RPMI8226 (cell line): ENCODE measurements at regions not wholly inside any gene's neighbourhood (a gene's known extent, or its start where the extent isn't known, plus 50 kb on each side); places are given as distances from the start of the nearest gene placed in this dataset.
A peak's percentile ranks its signal among the peaks of the same experiment; 100 is the strongest.

ENCODE experiments used
- DNase-seq: peaks from one replicate; pipeline ENCODE4 v3.0.0-alpha.2; 2015

DNA sequence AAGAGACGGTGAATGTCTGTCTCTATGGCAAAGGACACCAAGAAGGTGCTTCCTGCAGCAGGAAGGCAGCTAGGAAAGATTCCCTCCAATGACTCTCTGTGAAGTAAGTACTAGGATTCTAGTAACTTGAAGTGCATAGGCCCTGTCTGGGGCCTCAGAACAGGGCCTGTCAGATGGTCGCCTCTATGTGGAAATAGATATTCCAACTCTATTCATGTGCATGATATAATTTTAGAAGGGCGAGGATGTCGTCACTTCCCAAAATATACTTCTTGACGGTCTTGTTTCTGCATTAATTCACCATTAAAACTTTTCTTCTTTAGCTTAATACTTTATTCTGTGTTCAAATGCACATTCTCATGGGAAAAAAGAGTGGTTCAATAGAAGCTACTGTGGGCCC is 167.0 kb downstream of the TLE3 start:
- no peak for DNase-seq

DNA sequence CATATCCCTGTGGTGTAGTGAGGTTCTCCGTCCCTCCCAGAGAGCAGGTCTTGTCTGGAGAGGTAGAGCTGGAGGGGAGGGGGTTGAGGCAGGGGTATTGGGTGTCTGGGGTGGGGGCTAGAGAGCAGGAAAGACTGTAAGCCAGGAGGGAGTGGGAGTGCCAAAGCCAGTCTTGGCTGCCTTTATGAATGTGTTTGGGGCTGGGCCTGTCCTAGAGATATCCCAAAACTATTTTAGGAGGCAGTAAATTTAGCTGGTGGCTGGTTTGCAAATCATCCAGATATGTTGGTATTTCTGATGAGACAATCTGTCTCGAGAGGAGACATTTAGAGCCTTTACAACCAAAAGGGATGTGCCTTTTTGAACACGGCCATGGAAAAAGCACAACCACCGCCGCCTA is 166.6 kb downstream of the TLE3 start:
- DNase-seq = no peak

DNA sequence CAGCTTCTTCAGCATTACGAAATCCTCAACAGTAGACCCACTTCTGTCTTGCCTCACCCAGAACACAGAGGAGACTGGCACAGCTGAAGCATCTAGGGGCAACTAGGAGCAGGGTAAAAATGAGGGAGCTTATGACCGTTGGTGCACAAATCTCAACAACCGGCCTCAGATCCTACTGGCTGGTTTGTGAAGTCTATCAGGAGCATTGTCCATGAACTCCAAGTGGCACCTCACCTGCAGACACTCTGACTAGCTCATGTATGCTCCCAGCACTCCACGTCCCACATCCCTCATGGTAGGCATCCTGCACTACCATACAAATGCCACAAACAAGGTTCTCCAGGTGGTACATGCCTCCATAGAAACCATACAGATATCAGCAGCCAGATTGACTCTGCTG is 163.1 kb downstream of the TLE3 start:
- no peak for DNase-seq

DNA sequence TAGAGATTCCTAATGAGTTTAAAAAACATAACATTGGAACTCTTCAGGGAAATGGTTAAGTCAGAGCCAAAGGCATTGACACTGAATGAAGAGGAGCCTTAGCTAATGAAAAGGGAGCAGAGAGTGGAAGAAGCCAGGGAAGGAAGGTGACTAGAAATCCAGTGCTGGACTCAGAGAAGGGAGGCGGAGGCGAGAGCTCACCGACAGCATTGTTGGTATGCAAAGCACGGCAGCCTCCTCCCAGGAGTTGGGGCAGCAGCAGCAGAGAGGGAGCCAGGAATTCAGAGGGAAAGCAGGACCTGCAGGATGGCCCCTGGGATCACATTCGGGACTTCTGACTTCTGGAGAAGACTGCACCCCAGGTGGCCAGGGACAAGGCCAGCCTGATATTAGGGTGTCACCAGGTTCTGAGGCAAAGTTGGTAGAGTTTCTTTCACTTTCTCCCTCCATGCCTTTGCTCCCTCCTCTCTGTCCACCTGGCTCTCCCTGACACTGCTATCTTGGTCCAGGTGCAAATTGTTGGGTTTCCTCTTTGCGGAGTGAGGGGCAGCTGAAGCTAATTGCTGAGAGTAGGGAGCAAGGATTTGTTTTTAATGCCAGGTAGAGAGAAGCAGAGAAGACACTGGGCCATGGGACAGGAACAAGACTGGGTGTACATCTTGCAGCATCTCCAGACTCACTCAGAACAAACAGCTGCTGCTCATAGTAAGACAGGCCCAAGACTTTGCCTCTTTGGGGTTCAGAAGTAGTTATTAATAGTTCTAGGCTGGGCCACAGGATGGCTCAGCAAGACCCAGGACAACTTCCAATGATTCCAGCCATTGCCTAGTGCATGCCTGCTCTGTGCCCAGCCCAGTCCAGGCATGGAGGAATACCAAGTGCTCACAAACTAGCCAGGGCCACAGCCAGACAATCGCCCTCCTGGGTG is 157.9 kb downstream of the TLE3 start:
- DNase-seq = peak; percentile 76

DNA sequence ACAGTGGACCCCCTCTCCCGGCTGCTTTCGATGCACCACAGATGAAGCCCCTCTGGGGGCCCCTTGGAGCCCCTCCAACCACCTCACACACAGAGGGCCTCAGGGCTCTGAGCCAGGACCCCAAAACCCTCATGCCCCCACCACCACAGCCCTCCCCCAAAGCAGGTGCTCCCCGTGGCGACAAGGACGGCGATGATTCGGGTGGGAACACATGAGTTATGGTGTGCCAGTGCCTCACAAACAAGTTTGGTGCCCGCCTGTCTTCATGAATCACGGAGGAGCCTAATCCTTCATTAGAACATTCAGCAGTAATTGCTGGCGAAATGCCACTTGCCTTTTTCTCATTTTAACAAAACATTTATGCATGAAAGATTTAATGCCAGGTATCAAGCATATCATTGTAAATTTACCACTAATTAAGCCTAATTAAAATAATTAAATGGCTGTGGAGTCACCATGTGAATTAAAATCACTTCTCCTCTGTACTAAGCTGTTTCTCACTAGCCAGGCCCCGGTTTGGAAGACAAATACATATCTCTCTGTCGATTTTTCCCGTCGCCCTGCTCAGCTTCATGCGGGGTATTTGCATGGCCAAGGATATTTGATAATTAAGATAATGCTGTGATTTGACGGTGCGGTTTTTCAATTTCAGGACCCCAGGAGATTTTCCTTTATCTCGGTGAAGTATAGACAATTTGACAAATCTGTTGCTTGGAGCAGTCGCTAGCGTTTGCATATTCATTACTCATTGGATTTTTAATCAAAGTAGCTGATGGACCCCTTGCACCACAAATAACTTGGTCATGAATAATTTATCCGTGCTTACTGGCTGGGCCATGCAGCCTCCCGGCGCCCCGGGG is 157.0 kb downstream of the TLE3 start:
- no peak for DNase-seq

DNA sequence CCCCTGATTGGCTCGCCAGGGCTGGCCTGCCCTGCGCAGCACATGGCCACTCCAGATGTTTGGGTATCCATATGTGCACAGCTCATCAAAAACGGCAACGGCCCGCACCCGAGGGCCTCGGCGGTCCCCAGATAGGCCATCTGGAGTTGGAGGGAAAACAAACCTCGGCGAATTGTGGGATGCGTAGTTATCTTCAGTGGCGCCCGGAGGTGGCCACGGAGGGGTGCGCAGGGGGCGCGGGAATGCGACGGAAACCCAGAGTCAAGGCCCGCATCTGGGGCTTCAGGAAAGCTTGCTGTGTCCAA is 156.5 kb downstream of the TLE3 start:
- DNase-seq = no peak

DNA sequence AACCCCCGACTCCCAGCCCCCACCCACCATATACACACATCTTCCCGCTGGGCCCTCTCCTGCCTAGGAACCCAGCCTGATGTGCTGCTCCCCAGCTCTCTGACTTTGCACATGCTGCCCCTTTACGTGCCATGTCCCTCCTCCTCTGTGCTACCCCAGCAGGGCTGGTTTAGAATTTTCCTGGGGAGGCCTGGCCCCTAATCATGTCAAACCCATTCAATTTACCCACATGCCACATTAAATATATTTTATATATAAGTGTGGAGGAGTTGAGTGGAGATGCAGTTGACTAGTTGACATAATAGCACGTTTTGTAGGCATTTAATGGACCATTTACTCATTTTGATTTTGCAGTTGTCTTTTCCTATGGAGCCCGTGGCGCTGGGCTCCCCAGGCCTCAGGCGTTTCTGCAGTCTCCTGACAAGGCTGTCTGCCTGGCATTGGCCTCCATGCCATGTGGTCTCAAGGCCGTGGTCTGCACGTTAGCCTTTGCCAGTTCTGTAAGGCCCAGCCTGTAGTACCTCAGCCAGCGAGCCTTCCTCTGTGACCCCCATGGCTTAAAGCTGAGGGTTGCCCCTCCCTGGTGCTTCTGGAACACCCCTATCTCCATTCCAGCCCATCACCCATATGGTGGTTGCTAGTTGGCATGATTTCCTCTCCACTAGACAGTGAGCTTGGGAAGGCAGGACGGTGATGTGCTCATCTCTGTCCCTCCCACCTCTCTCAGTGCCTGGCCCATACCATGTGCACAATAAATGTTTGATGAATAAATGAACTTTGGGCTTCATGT is 155.8 kb downstream of the TLE3 start:
- no peak for DNase-seq

DNA sequence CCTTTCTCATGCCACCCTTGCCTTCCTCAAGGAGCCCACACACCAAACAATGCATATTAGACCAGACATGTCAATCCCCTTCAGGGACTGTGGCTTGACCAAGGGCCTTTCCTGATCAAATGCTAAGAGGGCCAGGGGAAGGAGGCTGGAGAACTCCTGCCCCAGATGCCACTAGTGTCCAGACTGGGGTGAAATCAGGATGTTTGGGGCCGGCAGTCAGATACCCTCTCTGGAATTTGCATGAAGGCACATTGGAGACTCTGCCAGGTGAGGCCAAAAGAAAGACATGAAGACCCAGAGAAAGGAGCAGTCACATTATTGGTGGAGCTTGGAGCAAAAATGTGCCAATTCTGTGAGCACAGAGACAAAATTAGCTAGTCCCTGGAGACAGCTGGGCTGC is 154.1 kb downstream of the TLE3 start:
- DNase-seq = no peak

DNA sequence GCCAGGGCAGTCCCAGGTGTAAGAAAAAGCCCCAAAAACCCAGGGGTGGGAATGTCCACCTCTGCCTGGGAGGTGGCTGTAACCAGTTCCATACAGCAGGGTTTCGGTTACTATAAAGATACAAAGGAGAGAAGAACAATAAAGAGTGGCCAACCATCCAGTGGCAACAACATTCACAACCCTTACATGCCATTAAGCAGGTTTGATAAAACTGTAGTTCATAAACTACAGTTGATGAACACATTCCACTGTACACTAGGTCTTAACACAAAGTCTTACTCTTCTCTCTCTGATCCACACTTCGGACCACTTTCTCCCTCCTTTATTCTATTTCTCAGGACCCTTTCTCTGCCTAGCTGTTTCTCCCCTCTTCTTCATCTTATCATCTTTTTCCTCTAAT is 152.0 kb downstream of the TLE3 start:
- DNase-seq = no peak

DNA sequence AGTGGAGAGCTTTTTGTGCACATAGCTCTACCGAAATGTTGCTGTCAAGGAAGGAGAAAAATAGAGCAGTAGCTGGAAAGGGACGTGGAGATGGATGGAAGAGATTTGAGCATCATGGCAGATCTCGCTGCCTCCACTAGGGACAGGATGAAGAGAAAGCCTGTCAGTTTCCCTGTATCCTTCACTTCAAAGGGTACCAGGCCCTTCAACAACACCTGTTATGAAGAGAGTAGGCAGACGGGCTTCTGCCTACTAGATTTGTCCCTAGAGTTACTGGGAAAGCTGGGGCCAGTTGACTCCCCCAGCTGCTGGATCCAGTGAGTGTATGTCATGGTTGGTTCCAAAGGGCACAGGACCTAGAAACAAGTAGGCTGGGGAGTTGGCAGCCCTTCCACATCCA is 150.8 kb downstream of the TLE3 start:
- no peak for DNase-seq

DNA sequence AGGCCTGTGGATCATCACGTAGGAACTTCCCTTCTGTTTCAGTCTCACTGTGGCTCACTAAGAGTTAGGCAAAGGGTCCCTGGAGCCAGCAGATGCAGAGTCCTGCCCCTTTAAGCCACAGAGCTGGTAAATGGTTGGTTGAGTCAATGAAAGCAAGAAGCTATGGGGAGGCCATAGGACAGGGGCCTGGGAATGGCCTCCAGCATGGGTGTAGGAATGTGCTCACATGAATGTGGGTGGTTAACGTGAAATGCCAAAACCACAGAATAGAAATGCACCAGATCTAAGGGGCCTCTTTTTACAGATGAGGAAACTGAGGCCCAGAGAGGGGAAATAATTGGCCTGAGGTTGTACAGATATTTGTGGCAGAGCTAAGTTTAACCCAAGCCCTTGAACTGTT is 150.3 kb downstream of the TLE3 start:
- no peak for DNase-seq

DNA sequence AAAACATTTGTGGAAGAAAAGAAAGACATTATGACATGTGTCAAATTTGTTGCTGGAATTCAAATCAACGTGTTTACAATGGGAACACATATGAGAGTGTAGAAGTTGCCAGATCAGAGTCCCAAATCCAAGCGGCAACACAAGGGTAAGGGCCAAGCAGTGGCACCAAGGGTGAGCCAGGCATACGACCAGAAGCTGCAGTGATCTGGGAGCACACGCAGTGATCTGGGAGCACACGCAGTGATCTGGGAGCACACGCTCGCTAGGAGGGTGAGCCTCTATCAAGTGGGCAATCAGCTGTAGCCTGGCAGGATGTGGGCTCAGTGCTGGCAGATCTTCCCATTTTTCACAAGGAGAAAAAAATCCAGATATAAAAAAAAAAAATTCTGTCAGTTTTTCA is 148.2 kb downstream of the TLE3 start:
- DNase-seq = no peak

DNA sequence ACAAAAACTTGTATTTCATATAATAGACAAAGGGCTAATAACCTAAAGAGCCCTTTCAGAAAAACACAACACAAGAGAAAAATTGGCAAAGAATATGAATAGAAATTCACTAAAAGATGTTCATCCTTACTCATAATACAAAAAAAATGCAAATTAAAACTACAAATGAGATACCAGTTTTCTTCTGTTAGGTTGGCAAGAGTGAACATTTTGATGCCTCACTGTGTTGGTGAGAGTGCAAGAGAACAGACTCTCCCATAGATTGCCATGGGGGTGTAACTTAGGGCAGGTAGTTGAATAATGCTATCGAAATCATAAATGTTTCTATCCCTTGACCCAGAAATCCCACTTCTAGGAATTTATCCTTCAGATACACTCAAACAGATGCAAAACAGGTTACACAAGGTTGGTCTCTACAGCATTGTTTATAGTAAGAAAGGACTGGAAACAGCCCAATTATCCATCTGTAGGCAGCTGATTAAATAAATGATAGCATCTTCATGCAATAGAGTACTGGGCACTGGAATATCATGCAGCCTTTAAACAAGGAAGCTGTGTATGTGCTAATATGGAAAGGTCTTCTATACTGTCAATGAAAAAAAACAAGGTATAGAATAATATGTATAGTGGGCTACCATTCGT is 146.3 kb downstream of the TLE3 start:
- DNase-seq = no peak

DNA sequence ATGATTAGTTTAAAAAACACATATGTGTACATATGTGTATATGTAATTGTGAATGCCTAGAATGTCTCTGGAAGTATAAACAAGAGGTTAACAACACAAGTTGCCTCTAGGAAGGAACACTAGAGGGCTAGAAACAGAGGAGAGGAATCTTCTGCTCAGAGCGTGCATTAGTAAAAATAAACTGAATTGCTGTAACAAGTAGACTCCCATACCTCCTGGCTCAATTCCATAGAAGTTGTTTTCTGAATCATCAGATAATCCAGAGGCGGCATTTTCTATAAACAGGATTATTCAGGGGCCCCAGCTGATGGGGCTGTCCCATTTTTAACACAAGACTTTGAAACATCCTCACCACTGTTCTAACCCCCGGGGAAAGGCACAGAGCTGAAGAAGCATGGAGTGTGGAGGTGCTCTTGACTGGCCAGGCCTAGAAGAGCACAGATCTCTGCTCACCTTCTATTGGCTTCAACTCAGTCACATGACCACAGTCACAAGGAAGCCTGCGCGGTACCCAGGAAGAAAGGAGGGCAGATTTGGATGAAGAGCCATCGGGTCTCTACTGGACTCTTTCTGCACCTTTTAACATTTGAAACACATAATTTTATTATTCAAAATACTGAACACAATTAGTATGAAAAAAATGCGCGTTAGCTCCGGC is 145.7 kb downstream of the TLE3 start:
- DNase-seq = no peak

DNA sequence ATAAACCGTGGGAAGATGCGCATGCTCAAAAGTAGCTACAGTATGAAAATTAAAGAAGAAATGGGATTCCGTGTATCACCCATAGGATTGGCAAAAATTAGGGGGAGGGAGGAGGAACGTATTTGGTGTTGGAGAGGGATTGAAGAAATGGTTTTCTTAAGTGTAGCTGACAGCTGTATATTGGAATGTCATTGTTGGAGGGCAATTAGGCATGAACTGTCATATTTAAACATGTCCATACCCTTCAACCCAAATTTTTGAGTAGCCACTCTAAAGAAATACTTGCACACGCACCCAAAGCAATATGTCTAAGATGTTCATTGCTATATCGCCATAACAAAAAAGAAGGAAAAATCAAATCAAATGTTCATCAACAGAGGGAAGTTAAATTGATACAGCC is 144.7 kb downstream of the TLE3 start:
- DNase-seq = no peak

DNA sequence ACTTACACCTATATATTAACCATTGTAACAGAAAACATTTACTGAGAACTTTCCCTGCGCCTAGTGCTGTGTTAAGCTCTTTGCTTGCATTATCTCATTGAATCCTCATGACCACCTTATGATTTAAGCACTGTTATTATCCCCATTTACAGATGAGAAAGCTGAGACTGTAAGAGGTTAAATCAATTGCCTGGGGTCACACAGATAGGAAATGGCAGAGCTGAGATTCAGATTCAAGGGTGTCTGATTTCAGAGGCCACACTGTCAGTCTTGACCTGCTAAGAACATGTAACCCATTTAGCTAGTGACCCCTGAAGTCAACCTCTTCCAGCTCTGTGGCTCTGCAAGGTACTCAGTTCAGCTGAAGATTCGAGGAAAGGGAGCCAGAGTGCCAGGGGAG is 143.9 kb downstream of the TLE3 start:
- DNase-seq = no peak

DNA sequence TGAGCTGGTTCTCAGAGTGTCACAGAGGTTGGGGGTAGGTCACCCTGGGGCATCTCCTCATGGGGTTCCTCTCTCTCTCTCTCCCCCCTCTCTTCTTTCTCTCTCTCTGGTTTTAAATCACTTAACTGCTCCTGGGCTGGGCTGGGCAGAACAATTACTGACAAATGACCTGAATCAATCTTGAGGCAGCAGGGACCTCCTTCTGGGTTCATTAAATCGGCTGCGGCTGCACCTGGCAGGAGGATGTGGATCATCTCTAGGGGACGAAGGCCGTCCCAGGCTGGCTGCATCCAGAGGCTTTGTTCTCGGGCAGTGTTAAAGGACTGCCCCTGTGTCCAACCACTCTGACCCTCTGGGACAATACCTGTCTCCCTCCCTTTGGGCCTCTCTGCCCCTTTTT is 143.1 kb downstream of the TLE3 start:
- DNase-seq = no peak

DNA sequence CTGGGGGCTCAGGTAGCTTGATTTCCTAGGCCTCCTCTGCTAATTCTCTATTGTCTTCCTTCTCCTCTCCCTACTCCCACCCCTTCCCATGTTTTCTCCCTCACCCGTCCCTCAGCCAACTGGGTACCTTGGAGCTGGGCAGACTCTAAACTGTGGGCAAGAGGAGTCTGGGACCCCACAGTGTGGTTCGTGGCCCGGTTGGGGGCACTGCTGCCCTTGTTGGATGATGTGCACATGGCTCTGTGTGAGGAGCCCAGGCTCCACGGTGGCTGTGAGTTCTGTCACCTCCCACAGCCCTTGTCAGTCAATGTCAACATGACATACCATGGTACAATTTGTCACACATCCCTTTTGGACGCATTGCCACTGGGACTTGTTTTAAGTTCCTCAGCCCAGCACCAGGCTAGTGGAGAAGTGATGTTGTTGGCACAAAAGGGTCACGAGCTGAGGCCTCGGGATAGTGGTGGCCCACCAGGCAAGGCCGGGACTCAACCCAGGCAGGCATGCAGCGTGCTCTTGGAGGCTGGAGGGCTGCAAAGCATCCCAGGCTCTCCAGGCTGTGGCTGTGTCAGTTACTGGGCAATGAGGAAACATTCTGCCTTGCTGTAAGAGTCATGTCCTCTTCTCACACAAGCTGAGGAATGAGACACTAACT is 142.3 kb downstream of the TLE3 start:
- DNase-seq = no peak

DNA sequence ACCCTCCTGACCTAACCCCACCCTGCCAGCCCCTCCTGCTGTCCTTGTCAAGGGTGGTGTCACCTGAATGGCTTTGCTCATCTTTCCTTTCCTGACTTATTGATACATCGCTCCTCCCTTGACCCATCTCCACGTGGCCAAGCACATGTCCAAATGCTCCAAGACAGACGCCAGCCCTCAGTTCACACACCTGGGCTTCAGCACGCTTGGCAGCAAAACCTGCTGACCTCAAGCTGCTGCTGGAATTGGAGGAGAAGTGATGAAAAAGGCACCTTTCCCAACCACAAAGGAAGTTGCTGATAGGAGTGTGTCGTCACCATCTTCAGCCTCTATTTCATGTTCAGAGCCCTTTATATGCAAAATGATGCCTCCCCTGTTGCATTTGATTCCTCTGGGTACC is 141.3 kb downstream of the TLE3 start:
- peak; percentile 78 for DNase-seq

DNA sequence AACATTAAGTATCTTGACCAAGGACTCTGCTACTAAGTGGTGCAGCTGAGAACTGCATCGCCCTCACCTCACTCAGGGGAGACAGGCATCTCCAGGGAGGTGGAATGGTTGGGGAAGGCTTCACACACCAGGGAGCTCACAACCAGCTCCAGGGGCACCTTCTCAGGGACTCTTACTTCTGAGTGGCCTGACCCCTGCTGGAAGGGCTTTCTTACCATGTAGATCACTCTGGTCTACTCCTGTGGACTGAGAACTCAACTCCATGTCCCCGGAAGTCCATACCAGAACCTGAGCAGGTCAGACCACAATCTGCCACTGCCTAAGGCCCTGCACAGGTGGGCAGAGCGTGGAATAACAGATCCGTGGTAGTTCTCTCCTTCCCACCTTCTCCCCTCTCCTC is 140.5 kb downstream of the TLE3 start:
- peak; percentile 44 for DNase-seq

DNA sequence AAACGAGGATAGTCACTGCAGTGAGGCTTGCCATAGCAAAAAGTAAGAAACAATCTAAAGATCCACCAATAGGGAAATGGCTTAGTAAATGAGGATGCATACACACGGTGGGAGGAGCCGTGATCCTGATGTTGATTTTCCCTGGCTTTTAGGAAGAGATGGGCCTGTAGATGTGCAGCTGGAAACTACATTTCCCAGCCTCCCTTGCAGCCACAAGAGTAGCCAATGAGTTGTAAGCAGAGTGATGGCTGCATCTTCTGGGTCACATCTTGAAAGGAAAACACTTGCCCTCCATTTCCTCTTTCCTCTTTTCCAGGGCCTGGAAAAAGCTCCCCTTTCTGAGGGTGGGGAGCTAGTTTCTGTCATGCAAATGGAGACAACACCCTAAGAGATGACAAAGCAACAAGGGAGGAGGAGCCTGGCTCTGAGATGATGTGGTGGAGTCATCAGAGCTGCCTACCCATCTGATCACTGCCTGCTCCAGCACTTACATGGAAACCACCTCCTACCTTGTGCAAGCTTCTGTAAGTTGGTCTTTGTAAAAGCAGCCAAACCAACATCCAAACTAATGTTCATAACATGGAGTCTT is 139.1 kb downstream of the TLE3 start:
- DNase-seq = no peak

DNA sequence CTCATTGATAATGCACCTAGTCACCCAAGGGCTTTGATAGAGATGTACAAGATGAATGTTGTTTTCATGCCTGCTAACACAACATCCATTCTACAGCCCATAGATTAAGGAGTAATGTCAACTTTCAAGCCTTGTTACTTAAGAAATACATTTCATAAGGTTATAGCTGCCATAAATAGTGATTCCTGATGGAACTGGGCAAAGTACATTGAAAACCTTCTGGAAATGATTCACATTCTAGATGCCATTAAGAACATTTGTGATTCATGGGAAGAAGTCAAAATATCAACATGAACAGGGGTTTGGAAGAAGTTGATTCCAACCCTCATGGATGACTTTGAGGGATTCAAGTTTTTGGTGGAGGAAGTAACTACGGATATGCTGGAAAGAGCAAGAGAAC is 135.2 kb downstream of the TLE3 start:
- DNase-seq = no peak
